ENCODE measurements at regions not wholly inside any gene's neighbourhood (a gene's known extent, or its start where the extent isn't known, plus 50 kb on each side); places are given as distances from the start of the nearest gene placed in this dataset.

- POLR2A ChIA-PET = no interaction called here
These were observed 50.9 kb upstream of the PDE1A start for GRCh38 chr2:182477774-182478173.

GRCh38 chr2:182481676-182482075 lies 54.8 kb upstream of the PDE1A start:
- no peak overlapping the region for H3K4me3 ChIP-seq (ENCODE audit: low read depth, low read length)
- ChIA-PET POLR2A (interaction anchor here (0.7 kb wide), 1 partner anchor 23 kb away, joined by 3 read pairs; no protein-coding TSS in a partner anchor), CTCF (interaction anchor here (1.0 to 1.7 kb wide), 3 partner anchors 9 to 167 kb away, joined by 4 to 7 read pairs (median 5); no protein-coding TSS in a partner anchor)
- DNase-seq (ENCODE audit: low read depth) = no peak
- no peak for TF ChIP-seq CTCF (IDR thresholded peaks at IDR 0.05; ENCODE audit: insufficient read depth, low read depth, low read length)
- no peaks in the 10 kb centered on the region for H3K27me3 ChIP-seq (ENCODE audit: control insufficient read depth, insufficient read depth, low read length)
- H3K36me3 ChIP-seq (ENCODE audit: control insufficient read depth, insufficient read depth, low read length) = no peaks in the 10 kb centered on the region

More at GRCh38 chr2:182477774-182478173, 50.9 kb upstream of the PDE1A start:
- Histone ChIP-seq H3K36me3 (ENCODE audit: control insufficient read depth, insufficient read depth, low read length) (no peaks in the 10 kb centered on the region), H3K4me3 (ENCODE audit: low read depth, low read length) (no peak overlapping the region), H3K27me3 (ENCODE audit: control insufficient read depth, insufficient read depth, low read length) (no peaks in the 10 kb centered on the region)
- CTCF ChIA-PET = no interaction called here
- DNase-seq (ENCODE audit: low read depth) = no peak
- TF ChIP-seq CTCF (IDR thresholded peaks at IDR 0.05; ENCODE audit: insufficient read depth, low read depth, low read length) = no peak

GRCh38 chr2:182482511-182482910 lies 55.7 kb upstream of the PDE1A start:
- Histone ChIP-seq H3K27me3 (ENCODE audit: control insufficient read depth, insufficient read depth, low read length) (no peaks in the 10 kb centered on the region), H3K36me3 (ENCODE audit: control insufficient read depth, insufficient read depth, low read length) (no peaks in the 10 kb centered on the region), H3K4me3 (ENCODE audit: low read depth, low read length) (no peak overlapping the region)
- DNase-seq (ENCODE audit: low read depth) = no peak
- CTCF ChIA-PET = interaction anchor here (0.7 to 1.7 kb wide), 2 partner anchors 10 to 51 kb away, joined by 3 to 7 read pairs; no protein-coding TSS in a partner anchor
- POLR2A ChIA-PET = no interaction called here
- TF ChIP-seq CTCF (IDR thresholded peaks at IDR 0.05; ENCODE audit: insufficient read depth, low read depth, low read length) = no peak

GRCh38 chr2:182496596-182496995 lies 69.8 kb upstream of the PDE1A start:
- no peak for DNase-seq (ENCODE audit: low read depth)
- ChIA-PET CTCF (no interaction called here), POLR2A (no interaction called here)
- Histone ChIP-seq H3K4me3 (ENCODE audit: low read depth, low read length) (no peak overlapping the region), H3K36me3 (ENCODE audit: control insufficient read depth, insufficient read depth, low read length) (no peaks in the 10 kb centered on the region), H3K27me3 (ENCODE audit: control insufficient read depth, insufficient read depth, low read length) (no peaks in the 10 kb centered on the region)
- no peak for TF ChIP-seq CTCF (IDR thresholded peaks at IDR 0.05; ENCODE audit: insufficient read depth, low read depth, low read length)

- H3K4me3 ChIP-seq (ENCODE audit: low read depth, low read length) = no peak overlapping the region
- TF ChIP-seq CTCF (IDR thresholded peaks at IDR 0.05; ENCODE audit: insufficient read depth, low read depth, low read length) = no peak
- CTCF ChIA-PET = interaction anchor here (1.5 kb wide), 1 partner anchor 10 kb away, joined by 3 read pairs; no protein-coding TSS in a partner anchor
- POLR2A ChIA-PET = interaction anchor here (0.7 kb wide), 1 partner anchor 82 kb away, joined by 3 read pairs; no protein-coding TSS in a partner anchor
- H3K27me3 ChIP-seq (ENCODE audit: control insufficient read depth, insufficient read depth, low read length) = no peaks in the 10 kb centered on the region
- no peaks in the 10 kb centered on the region for H3K36me3 ChIP-seq (ENCODE audit: control insufficient read depth, insufficient read depth, low read length)
- DNase-seq (ENCODE audit: low read depth) = no peak
These were observed 73.1 kb upstream of the PDE1A start for GRCh38 chr2:182499706-182500470.
